VCaP (cell line): ENCODE measurements at regions not wholly inside any gene's neighbourhood (a gene's known extent, or its start where the extent isn't known, plus 50 kb on each side); places are given as distances from the start of the nearest gene placed in this dataset.

Experiments used
- H3K27ac ChIP-seq: fragments of 450-650 bp; 2 replicates; pipeline ENCODE4 v1.5.1; 2017
- CTCF ChIP-seq: fragments of 450-650 bp; conservative IDR thresholded peaks from 2 replicates; pipeline ENCODE4 v1.5.1; 2017; ENCODE audit warnings: mild to moderate bottlenecking, moderate library complexity

- H3K27ac ChIP-seq = no peak overlapping the region; the same call in 1 of the 2 replicates
- TF ChIP-seq CTCF = no peak
These were observed 1043.6 kb downstream of the UQCRFS1 start for GRCh38 chr19:28169168-28169887.

- no peak for TF ChIP-seq CTCF
- no peak overlapping the region for H3K27ac ChIP-seq
These were observed 1044.4 kb downstream of the UQCRFS1 start for GRCh38 chr19:28168557-28168956.

GRCh38 chr19:28166025-28166424, 1046.9 kb downstream of the UQCRFS1 start:
- H3K27ac ChIP-seq = no peak overlapping the region
- no peak for TF ChIP-seq CTCF

GRCh38 chr19:28164214-28164613, 1048.7 kb downstream of the UQCRFS1 start:
- no peak overlapping the region for H3K27ac ChIP-seq
- TF ChIP-seq CTCF = no peak

GRCh38 chr19:28159065-28159464, 1053.9 kb downstream of the UQCRFS1 start:
- no peak for TF ChIP-seq CTCF
- no peak overlapping the region for H3K27ac ChIP-seq

GRCh38 chr19:28155265-28155664, 1057.7 kb downstream of the UQCRFS1 start:
- H3K27ac ChIP-seq = no peak overlapping the region
- TF ChIP-seq CTCF = no peak

GRCh38 chr19:28154077-28154476, 1058.9 kb downstream of the UQCRFS1 start:
- TF ChIP-seq CTCF = no peak
- no peak overlapping the region for H3K27ac ChIP-seq
